GM19438 (cell line): ENCODE measurements at regions not wholly inside any gene's neighbourhood (a gene's known extent, or its start where the extent isn't known, plus 50 kb on each side); places are given as distances from the start of the nearest gene placed in this dataset.
"Not testable (repeated sequence)": the region's sequence is repeated elsewhere in the genome, so short reads cannot be mapped to it uniquely, and the experiment has no call there.

Source experiments
- ATAC-seq: cut with Tn5 transposase; IDR thresholded peaks from one replicate; pipeline ENCODE4 v1.9.1; 2021; ENCODE audit warnings: low read depth; ENCODE audit not compliant: unreplicated experiment

DNA sequence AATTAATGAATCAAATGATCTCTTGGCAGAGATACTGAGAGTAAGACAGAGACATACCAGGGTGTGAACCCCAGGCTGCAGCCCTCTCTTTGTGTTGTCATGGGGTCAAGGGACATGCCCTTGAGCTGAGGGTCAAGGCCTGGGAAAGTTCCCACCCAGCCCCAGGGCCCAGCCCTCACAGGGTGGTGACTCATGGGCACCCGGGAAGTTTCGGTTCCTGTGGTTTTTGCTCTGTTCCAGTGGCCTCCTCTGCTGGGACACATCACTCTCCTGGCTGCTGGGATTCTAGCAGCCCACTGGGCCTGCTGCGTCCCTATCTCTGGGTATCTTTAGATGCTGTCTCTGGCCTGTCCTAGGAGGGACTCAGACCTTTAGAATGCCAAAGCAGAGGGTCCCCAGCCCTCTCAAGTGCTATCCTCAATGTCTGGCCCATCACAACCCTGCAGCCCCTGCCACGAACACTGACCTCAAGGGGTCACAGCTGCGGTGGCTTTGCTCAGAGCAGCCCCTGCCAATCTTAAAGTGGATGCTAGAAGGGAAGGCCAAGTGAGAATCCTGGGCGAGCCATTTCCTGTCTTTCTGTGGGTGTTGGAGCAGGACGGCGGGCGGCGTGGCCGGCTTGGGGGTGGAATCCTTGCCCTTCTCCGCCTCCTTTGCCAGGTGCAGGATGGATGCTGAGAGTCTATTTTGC, 148.4 kb upstream of the TLE3 start:
- no peak for ATAC-seq

DNA sequence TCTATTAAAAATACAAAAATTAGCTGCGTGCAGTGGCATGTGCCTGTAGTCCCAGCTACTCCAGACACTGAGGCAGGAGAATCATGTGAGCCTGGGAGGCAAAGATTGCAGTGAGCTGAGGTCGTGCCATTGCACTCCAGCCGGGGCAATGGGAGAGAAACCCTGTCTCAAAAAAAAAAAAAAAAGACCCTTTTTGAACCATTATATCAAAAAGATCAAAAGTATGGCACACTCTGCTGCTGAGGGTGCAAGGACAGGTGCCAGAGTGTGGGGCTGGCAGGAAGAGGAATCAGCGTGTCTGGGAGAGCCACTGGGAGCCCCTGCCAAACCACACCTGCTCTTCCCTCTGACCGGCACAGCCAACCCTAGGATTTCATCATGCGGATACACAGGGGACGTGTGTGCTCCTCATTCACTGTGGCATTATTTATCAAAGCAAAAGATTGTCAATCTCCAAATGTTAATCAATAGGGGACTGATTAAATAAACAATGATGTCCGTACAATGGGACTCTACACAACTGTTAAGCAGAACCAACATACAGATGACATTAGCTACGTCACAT, 147.3 kb upstream of the TLE3 start:
- no peak for ATAC-seq

DNA sequence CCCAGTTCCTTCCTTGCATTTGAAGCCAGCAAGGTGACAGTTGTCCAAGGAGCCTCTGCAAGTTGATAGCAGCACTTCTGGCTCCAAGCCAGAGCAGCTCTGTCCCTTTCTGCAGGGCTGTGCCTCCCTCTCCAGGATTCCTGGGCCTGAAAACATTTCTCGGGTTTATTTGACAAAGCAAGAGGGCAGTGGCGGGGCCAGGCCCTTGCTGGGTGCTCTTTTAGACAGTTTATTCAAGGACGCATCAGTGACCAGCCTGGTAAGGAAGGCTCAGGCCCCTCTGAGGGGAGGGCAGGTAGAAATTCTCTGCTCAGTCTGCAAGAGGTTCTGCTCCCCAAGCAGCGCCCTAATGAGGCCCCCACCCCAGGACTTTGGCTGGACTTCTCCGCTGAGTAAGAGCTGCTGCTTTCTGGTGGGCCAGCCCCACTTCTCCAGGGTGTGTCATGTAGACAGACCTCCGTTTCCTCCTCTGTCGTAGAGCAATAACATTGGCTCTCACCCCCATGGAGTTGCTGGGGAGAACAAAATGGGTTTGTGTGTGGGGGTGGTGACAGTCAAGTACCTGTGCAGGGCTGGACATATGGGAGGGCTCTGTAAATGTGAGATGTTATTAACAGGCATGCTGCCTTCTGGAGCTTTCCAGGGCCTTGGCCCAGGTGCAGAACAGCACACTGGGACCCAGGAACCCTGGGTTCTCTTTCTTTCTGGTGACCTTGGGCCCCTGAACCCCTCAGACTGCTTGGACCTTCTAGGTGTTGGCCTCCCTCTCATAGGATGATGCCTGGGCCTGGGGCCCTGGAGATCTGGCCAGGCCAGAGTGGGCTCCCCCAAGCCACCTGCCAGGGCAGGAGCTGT, 146.2 kb upstream of the TLE3 start:
- ATAC-seq, result no peak

DNA sequence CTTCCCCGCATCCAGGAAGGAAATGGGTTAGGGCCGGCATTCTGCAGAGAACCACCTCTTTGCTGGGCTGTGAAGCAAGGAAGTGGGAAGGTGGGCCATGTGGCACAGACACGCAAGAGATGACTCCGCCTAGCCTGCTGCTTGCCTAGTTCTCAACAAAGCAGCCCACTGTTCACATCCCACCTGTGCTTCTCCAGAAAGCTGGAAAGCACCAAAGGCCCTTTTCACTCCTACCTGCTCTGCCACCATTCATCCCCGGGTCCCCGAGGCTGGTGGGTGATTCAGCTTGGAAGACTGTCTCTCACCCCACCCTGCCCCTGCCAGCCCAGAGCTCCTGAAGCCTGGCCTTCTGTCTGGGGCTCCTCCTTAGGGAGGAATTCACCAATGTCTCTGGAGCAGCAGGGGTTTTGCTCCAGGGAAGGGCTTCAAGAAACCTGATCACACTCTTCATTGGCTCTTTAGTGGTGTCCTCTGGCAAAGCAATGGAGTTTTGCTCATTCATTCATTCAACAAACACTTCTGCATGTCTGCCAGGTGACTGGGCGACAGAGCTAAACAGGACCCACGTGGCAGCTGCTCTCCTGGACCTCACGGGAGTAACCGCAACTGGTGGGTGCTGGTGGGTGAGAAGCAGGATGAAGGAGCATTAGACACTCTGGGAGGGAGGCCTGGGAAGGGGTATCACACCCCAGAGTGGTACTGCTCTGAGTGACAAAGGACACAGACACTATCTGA, 145.4 kb upstream of the TLE3 start:
- ATAC-seq, result no peak

DNA sequence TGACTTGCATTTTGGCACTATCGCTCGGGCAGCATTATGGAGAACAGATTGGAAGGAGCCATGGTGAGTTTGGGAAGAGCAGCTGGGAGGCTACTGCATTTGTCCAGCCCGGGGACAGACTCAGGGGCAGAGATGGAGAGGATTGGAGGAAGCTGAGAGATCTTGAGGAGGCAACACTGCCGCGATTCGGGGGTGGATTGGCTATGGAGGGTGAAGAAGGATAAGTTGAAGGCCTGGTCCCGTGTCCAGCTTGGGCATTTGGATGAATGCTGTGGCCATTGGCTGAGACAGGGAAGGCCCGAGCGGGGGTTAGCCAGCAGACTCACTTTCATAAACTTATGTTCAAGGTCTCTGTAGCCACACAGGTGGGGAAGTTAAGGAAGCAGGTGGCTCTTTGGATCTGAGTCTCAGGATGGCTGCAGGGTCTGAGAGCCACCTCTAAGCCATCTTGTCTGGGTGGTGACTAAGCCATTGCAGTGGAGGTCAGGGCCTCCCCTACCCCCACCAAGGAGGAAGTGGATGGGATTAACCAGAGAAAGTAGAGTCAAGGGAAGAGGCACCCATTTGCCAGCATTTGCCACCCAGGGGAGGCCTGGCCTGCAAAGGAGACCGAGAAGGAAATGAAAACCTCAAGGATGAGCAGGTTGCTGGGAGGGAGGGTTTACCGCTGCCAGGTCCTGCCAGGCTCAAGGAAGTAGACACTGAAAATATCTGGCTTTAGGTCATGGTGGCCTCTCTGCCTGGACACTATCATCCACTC, 144.0 kb upstream of the TLE3 start:
- no peak for ATAC-seq

DNA sequence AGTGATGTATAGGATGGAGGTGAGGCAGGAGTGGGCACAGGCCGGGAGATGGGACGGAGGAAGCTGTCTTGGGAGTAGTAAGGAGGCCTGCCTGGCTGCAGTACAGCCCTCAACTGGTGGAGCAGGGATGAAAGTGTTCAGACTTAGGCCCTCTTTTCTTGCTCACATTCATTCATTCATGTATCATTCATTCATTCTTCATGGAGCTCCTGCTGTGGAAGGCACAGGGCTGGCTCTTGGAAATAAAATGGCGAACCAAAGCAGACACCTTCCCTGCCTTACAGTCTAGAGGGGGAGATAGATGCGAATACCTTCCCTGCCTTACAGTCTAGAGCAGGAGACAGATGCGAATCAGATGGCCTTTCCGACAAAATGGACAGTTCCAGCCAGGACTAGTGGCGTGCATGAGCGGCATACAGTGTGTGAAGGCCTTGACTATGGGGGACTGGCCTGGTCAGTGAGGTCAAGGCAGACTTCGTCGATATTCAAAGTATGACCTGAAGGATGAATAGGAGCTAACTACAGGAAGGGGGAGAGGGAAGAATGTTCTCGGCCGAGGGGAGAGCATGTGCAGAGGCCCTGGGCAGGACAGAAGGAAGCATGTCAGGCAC, 143.2 kb upstream of the TLE3 start:
- no peak for ATAC-seq

DNA sequence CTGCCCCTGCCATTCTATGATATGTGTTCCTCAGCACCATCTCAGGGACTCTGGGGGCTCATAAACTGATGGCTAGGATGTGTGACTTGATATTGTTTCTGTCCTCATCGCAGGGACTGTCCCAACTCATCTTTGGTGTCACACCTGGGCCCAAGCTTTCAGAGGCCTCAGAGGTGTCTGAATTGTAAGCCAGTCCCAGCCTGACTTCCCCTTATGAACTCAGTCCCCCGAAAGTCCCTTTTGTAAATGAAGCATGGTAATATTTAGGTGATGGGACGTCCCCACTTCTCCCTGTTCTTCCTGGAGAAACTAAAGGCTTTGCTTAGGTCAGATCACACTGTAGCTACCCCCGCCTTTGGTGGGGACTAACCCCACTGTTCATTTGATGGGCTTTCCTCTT, 142.4 kb upstream of the TLE3 start:
- ATAC-seq, result no peak

DNA sequence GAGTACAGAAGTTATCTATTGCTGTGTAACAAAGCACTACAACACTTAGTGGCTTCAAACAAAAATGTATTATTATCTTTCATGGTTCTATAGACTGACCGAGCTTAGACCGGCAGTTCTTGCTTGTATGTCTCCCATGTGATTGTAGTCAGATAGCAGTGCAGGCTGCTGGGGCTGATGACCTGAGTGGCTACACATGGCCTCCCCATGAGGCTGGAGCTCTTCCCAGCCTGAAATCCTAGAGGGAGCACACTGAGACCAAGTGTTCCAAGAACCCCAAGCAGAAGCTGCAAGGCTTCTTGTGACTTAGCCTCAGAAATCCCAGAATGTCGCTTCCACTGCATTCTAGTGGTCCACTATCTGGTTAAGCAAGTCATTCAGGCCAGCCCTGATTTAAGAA, 141.2 kb upstream of the TLE3 start:
- no peak for ATAC-seq

DNA sequence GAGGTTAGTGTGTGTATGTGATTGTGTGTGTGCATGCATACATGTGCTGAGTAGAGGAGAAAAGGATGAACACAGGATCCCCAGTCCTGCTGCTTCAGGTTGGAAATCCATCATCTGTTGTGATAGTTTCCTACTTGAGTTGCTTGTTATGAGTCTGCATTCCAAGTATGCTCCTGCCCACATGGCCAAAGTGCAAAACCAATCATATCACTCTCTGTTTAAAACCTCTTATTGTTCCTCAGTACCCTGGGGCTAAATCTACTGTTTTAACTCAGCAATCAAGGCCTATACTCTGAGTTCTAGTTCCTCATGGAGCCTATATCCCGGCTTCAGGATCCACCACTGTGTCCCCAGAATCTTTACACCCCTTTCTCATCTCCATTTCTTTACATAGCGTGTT, 139.9 kb upstream of the TLE3 start:
- ATAC-seq, result no peak

DNA sequence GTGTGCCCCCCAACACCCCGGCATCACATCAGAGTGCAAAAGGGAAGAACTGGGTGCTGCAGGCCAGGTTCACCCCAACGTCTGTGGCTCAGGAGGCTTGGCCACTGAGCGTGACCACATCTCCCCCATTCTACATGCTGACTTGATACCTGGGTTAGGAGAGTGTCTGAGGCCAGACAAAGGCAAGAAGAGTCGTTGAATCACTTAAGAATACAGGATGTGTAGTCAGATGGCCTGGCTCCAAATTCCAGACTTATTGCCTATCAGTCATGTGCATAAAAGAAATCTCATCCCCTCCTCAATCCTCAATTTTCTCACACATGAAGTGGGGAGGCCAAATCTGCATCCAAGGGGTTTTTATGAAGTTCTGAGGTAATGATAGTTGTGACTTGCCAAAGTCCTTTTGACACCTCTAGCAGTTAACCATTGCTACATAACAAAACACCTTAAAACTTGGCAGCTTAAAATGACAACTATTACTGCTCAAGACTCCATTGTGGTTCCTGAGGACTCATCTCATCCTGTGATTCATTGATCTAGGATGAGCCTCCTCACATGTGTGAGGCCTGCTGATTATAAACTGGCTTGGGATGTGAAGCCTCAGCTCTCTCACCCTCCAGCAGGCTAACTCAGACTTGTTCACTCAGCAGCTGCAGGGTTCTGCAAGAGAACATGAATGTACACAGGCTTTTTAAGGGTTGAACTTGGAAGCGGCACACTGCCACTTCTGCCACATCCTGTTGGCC, 138.8 kb upstream of the TLE3 start:
- no peak for ATAC-seq

DNA sequence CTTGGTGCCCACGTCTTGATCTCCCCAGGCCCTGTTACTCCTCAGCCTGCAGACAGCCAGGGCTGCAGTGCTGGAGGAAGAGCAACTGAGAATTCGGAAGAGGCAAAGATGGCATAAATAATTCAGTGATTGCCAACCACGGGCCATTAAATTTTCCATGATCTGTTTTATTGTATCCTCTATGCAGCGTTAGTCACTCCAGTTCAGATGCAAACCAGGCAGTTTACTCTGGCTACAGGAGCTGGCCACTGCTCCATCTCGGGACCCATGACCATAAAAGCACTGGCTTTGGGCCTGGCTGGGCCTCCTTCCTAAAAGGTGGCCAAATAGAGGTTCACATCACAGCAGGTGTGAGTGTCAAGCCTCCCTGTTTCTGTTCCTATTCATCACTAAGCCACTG, 137.6 kb upstream of the TLE3 start:
- no peak for ATAC-seq

DNA sequence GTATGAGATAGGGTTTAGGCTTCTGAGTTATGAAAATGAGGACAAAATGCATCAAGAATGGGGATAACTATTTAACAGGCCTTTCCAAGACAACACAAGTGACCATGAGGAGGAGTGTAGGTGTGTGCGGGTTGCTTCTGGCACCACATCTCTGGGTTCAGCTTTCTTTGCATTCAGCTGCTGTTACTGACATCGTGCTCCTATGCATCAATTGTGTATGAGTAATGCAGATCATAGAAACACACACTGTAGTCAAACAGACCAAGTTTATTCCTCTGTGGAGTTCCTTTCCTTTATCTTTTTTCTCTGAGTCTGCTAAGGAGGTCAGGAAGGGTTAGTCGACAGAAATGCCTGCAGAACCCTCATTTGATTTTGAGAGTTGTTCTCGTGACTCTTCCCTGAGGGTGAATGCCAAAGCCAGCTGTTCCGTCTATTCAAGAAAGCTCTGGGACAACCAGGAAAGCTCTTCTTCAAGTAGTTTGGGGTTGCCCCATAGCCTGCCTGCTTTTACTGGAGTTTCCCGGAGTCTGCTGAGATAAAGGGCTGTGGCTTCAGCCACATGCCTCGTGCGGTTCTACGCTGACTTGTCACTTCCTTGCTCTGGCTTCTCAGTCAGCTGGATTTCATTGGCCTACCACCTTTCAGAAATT, 136.7 kb upstream of the TLE3 start:
- no peak for ATAC-seq

DNA sequence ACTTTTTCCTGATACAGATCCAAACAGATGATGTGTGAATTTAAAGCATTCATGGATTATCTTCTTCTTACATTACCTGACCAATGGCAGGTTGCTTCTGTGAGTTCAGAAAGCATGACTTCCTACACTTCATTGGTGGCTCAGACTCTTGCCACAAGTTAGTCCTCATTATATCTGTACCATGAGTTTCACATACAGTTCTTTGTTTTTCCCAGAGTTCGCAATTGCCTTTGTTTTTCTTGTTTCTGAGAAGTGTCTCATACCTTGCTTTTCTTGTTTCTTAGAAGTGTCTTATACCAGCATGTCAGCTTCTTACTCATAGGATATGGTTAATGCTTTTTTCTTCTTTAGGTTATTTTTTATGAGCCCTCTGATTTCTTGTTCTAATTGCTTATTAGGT, 133.8 kb upstream of the TLE3 start:
- no peak for ATAC-seq

DNA sequence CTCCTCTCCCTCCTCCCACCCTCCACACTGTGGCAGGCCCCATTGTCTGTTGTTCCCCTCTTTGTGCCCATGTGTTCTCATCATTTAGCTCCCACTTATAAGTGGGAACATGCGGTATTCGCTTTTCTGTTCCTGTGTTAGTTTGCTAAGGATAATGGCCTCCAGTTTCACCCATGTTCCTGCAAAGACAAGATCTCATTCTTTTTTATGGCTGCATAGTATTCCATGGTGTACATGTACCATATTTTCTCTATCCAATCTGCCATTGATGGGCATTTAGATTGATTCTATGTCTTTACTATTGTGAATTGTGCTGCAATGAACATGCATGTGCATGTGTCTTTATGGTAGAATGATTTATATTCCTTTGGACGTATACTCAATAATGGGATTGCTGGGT, 130.2 kb upstream of the TLE3 start:
- ATAC-seq, result not testable (repeated sequence)

DNA sequence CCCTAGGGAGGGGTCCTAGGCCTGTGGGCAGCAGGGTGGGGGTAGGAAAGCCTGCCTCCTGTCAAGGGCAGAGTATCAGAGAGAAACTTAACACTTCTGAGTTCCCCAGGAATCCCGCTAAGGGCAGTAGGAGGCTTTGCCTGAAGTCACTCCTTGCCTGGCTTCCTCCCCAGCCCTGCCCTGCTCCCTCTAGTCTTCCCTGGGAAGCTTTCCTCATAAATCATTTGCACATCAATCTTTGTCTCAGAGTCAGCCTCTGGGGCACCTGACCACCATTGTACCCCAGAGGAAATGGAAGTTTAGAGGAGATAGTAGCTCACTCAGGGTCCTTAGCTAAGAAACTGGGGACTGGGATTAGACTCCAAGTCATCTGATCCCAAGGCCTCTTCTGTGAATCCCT, 129.4 kb upstream of the TLE3 start:
- ATAC-seq, result no peak

DNA sequence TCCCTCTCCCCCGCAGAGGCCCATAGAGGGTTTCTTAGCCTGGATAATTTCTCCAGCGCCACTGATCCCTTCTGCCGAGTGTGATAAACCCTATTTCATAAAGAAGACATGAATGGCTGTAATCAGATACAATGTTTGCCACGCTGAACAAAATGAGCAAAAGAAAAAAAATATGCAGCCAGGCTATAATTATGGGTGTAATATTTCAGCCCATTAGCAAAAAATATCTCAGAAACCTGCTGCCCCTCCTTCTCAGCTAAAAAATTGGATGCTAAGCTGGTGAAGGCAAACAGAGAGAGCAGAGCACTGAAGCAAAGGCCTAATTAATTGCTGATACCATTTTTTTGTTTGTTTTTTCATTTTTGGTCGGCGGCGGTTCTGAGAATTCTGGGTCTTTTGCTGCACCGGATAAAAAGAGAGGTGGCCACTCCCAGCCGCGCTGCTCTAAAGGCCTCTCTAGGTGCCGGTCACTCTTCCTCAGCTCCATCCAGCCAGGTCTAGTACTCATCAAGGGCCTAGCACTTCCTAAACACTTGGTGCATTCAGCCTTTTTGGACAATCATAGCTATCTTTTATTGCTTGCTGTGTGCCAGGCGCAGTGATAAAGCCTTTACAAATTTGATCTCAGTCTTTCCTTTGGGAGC, 128.7 kb upstream of the TLE3 start:
- ATAC-seq, result no peak

DNA sequence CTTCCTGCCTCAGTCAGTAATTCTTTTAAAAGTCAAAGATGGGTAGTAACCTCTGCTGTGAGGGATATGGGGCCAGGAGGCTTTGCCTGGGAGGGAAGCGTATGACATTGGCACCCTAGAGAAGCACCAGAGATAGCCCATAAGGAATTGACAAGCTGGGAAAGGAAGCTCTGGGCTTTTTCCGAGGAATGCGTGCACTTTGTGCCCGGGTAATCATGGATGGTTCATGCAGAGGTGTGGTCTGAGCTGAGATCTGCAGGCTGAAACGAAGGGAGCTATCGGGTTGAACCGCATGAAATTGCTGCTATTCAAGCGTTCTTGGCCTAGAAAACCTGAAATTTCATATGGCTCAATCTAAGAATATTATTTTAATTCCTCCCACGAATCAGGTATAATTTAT, 127.7 kb upstream of the TLE3 start:
- ATAC-seq, result no peak

DNA sequence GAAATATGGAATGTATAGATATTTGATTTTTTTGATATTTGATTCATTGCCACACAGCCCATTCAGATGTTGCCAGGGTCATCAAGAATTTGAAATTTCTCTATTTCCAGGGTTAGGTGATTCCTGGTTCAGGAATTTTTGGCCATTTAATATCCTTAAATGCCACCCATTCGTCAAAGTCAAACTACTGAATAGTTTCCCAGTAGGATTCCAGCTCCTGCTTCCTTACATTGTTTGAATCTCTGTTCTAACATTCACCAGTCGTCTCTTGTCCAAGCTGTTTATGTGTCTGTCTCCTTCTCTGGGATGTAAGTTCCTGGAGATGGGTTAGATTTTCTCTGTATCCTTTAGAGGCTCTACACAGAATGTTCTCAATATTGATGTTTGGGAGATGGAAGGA, 124.9 kb upstream of the TLE3 start:
- ATAC-seq, result no peak
